Hematopoietic multipotent progenitor cell treated with erythropoietin and hydrocortisone succinate and interleukin-3 and kit ligand, for 15 days (in vitro differentiated cells): ENCODE measurements at regions not wholly inside any gene's neighbourhood (a gene's known extent, or its start where the extent isn't known, plus 50 kb on each side); places are given as distances from the start of the nearest gene placed in this dataset.
"Not testable (repeated sequence)": the region's sequence is repeated elsewhere in the genome, so short reads cannot be mapped to it uniquely, and the experiment has no call there.

Experiments used
- DNase-seq: peaks from one replicate; pipeline ENCODE4 v3.0.0-alpha.2; 2015; ENCODE audit warnings: low spot score

DNA sequence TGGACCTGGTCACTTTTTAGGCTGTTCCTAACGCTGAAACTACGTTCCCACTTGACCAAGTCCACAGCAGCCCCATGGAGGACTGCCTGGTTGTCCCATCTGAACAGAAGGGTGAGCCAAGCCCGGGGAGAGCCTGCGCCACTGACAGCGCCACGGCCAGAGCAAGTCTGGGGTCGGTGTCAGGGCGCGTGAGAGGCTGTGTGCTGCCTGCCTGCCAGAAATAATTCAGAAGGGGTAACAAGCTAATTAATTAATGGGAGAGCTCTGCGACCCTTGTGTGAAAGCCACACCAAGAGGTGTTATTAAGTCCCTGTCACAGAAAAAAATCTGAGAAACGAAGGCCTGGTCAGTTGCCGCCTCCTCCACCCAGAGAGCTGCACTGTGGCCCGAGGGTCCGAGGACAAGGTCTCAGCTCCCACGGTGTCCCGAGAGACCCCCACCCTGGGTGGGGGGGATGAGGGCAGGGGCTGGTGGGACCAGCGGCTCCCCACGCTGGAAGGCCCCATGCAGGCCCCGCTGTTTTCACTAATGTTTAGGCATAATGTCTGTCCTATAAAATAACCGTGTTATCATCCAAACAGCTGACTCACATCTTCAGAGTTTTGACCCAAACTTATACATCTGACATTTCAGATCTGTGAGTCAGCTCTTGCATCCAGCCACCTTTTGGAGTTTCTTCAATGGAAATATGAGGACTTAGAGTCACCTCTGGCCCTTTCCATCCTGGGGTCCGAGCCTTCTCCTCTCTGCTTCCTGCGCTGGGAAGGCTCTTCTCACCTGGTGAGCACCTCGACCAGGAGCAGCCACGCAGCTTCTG is 58.5 kb downstream of the DLL1 start:
- DNase-seq, result no peak

DNA sequence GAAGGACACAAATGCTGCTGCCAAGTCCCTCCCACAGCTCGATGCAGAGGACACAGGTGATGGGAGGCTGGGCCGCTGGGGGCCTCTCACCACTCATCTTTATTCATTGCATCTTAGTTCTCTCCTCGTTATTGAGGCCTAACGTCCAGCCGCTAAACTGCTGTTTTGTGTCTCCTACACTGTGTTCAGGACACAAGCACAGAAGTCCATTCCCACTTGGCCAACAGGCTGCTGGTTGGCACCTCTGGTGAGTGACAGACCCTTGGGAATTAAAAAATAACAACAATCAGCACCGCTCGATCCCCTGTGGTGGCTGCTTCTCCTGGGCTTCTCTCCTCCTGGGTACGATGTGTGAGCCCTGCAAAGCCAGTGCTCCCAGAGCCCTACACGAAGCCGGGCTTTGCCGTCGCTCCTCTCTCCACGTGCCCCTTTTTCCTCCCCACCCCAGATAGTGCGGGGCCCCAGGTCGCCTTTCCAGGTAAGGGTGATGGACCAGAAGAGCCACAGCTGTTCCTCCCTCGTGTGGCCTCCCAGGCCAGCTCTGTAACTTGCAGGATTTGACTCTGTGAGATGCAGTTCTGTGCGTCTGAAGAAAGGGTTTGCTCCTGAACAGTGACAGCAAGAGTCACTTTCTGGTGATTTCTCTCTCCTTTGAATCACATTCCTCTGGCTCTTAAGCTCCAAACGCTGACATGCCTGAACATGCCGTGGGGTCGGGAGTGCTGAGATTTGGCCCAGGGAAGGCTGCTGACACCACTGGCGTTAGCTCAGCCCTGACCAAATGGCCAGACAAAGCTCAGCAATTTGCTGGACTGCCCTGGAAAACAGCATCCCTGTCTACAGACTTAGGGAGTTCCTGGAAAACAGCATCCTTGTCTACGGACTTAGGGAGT is 59.3 kb downstream of the DLL1 start:
- no peak for DNase-seq

DNA sequence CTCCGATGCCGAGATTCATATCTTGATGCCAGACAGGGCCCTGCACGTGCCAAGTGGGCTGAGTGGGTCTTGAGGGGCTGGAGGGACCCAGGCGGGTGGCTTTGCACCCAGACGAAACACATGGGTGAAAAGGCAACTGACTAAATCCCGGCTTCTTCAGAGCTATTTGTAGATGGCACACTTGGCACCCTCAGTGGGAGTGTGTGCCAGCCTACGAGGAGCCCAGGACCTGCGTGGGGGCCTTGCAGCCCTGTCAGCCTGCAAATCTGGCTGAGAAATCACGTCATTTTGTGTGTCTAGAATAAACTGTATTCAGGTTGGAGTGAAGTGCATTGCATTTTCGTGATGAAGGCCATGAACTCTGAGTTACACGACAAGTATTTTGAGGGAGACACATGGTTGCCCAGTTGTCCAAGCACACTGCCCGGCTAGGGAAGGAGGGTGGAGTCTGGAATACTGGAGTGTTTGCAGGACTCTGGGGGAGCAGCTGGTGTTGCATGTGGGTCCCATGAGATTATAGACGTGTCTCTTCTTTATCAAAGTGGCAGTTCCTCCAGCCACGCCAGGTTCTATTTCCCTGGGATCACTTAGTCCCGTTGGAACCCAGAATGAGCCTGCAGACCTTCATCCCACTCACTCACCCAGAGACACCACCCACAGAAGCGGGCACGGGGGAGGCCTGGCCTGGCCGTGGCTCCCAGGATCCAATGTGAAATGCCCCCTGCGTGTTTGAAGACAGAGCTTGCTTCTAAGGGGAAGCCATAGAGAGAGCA is 60.2 kb downstream of the DLL1 start:
- DNase-seq, result no peak

DNA sequence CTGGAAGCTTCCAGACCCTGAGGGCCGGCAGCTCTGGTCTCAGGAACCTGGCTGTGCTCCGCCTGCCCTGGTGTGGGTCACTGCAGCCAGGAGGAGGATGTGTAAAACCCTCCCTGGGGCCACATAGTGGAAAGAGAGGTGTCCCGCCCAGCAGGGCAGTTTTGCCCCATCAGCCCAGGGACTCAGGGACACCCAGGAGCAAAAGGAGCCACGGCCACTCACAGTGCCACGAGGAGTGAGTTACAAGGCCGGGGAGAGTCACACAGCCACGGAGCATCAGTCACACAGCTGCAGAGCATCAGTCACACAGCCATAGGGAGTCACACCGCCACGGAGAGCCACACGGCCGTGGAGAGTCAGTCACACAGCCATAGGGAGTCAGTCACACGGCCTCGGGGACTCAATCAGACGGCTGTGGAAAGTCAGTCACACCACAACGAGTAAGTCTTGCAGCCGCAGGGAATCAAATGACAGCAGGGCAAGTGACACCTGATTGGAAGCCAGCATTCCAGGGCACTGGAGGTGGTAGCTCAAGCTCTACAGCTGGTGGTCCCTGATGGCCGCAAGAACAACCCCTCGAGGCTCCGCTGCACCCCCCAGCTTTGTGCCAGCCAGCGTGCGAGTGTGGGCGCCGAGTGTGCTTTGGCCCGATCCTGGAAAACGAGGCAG is 60.9 kb downstream of the DLL1 start:
- DNase-seq, result no peak

DNA sequence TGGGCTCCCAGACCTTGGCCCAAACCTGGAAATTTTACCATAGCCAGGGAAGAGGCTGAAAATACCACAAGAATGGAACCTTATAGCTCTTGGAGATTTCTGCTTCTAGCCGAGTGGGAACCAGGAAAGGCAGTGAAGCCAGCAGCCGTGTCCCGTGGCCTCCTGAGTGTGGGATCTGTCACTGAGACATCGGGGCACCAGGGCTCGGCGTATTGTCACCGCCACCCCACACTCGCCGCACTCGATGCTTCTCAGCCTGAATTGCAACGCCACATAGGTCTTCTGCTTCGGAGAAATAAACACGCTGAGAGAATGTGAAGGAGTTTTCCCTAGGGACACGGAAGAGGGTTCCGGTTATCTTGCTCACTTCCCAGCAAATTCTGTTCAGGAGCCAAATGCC is 61.5 kb downstream of the DLL1 start:
- no peak for DNase-seq

DNA sequence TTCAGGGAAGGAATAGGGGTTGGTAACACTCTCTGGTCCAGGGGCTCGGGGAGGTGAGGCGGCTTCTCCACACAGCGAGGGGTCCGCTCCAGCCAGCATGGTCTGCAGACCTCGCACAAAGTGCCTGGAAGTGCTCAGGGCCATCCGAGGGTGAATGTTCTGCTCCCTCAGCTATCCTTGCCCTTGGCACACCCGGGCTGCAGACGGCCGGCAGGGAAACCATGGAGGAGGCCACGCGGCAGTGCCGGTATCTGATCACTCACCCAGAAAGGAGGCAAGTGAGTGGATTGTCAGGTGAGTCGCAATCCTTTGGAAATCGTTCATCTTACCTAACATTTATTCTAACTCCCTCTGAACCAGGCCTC is 62.0 kb downstream of the DLL1 start:
- no peak for DNase-seq

DNA sequence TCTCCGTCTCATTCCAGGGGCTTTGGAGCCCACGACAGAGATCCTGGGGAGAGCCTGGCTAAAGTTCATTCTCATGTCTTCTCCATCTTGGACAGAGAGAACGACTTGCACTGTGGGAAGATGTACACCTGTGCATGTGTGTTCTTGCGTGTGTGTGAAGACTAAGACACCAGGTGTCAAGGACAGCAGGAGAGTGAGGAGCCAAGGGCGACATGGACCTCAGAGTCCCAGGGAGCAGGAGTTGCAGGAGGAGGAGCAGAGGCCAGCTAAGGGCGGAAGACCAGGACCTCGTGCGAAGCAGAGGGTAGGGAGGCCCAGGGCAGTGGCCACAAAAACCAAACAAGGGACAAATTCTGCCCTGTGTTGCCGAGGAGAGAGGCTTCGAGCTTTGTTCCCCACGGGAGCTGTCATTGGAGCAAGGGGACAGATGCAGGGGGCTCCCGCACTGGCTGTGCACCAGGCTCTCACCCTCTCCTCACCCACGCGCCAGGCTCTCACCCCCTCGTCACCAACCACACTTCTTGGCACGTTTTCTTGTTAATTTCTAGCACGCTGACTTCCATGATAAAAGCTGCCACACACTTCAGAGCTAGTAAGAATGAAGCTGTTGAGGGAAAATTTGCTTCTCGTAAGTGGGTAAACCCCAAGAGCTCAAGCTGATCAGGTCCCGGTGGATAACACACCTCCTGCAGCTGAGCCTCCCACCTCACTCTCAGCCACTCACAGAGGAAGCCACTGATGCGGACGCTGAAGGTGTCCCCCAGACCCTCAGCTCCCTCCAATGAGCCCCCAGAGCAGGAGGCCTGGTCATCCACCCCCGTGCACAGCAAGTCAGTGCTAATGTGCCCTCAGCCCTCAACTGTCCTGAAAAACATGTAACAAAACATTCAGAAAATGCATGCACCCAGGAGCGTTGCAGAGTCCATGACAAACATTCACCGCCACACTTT is 62.6 kb downstream of the DLL1 start:
- DNase-seq, result no peak

DNA sequence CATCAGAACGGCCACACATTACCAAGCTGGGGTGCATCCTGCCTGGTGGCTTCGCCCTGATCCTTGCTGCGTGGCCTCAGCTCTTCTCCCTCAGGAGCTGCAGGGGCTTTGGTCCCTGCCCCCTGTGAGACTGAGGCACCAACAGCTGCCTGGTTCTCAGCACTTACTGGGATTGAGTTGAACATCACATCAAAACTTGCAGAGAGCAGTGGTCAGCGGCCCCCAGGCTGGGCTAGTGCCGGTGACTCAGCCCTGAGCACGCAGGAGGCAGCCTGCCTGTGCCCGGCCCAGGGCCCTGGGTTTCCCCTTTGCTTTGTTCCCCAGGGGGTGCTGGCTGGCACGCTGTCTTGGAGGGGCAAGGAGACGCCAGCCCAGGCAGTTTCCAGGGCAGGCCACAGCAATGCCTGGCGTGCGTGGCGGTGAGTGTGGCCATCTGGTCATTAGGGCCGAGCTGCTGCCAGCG is 63.3 kb downstream of the DLL1 start:
- DNase-seq, result no peak

DNA sequence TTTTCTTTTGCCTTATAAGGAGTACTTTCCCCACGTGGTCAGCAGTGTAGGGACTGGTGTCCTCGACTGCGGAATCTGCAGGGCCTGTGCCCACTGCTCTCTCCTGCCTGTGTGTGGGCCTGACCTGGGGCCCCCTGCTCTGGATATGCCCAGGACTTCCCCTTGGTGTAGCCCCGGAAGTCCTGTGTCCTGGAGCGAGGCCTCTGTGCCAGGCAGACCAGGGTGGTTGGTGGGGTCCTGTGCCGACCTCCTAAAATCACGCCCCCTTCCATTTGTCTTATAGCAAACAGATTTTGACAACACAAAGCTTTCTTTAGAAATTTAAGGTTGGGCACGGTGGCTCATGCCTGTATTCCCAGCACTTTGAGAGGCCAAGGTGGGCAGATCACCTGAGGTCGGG is 64.2 kb downstream of the DLL1 start:
- DNase-seq, result no peak

DNA sequence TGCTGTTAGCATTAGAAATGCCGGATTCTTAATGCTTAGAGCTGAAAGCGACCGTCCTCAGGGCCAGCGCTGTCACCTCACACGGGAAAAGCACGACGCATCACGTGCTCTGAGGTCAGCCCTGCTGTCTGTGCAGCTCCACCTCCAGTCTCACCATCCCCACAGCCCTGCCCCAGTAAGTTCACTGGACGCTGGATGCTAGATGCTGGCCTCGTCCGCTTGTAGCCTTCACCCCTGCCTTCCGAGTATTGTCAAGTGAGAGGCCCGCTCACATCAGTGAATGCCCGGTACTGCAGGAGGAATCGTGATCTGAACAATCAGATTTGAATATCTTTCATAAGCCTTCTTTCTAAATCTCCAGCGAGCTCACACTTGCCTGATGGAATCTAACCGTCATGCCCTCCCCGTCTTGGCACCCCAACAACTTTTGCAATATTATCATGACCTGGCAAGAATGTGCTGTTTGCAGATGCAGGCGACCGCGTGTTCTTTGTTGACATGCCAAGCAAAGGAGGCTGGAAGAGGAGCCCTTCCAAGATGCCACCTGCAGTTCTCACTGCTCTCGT is 64.9 kb downstream of the DLL1 start:
- no peak for DNase-seq

DNA sequence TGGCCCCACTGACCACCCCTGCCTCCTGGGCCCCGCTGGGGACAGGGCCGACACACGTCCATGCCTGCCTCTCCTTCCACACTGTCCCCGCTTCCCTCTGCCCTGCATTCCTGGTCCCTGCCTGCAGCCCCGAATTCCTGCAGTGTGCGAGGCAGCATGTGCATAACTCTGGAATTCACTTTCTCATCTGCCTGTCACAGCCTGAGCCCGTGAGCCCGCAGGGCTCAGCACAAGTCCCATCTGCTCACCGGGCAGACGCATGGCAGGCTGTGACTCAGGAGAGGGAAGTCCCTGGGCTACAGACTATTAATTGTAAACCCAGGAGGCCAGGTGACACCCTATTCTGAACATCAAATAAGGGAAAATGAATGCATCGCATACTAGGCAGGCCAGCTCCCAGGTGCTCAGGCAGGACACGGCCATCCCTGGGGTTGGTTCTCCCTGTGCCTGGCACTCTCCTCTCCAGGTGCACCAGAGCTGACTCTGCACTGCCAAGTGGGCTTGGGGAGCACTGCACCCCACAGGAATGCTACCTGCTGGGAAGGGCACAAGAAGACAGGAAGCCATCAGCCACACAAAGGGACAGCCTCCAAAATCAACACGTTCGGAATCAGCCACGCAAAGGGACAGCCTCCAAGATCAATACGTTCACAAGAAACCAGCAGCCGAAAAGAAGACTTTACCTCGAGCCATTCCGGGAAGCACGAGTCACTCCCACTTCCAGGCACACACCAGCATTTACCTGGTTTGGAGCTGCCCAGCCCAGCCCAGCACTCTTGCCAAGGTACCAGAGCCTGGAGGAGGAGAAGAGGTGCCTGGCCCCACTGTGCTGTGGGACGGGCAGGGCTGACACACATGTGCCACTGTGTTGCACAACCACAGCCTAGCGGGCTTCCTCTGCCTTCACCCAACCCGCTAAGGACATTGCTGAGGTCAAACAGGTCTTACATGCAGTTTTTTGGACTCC is 65.9 kb downstream of the DLL1 start:
- no peak for DNase-seq

DNA sequence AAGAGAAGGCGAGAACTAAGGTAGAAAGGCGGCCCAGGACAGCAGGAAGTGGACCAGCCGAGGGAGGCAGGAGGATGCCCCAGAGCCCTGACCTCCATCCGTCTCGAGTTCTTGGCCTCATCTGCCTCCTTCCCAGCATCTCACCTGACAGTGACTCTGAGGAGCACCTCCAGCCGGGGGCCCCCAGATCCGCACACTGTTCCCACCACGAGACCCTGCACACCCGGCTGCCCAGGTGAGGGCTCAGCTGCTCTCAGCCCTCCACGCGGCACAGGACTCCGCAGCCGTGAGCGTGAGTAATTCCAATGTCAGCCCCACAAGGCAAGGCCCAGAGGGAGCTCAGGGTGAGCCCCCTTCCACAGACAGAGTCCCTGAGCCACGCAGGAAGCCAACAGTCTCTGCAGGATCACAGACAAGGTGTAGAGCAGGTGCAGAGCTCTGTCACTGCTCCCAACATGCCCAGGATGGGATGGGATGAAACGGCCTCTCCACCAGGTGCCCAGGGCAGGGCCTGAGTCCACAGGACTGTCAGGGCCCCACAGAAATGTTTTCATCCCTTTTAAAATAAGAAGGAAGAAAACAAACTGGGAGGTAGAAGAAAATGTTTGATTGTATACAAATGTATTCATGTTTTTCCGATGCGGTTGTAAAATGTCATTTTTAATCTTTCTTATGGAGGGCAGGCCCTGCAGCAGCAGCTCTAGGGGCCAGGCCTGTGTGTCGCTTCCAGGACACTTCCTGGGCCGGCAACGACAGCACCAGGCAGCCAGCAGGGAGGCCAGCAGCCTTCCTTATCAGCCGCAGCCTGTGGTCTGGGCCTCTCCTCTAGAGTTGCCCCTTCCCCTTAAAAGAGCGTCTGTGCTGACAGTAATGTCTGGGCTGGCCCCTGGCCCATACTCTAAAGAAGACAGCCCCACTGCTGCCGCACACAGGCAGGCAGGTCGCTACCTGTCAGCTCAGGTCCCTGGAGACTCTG is 66.9 kb downstream of the DLL1 start:
- no peak for DNase-seq

DNA sequence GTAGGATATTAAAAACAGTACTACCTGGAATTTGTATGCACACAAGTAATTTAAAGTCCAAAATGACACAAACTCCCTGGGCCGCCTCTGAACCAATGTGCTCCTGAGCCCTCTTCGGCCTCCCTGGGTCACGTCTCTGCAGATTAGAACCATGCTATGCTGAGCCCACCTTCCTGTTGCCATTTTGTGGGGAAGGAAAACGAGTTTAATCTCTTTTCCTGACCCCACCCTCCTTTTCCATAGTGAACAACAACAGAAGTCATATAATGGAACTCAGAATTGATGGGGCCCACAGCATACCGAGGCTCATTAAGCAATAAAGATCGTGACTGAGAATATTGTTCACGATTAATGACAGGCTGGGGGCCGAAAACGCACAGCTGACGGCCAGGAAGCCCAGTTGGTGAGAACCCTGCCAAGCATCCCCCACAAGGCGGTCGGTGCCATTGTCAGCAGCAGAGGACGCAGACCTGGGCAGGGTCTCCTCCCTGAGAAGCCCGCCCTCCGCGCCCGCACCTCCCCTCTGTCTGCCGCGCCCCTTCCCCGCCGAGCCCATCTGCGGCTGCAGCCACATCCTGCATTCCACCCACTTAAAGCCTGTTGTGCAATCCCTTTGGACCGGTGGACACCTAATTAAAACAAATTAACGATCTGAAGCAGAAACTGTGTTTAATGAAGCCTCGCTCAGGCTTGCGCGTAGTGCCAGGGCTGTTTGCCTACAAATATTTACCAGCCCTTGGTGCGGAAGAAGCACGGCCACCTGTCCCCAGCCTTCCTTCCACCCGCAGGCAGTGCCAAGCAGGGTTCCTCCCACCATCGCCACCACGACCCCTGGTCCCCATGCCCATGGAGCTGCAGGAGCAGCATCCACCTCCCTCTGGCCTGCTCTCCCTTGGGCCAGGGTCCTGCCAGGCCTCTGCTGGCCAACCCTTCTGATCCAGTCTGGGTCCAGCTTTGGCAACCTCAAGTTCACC is 68.1 kb downstream of the DLL1 start:
- no peak for DNase-seq

DNA sequence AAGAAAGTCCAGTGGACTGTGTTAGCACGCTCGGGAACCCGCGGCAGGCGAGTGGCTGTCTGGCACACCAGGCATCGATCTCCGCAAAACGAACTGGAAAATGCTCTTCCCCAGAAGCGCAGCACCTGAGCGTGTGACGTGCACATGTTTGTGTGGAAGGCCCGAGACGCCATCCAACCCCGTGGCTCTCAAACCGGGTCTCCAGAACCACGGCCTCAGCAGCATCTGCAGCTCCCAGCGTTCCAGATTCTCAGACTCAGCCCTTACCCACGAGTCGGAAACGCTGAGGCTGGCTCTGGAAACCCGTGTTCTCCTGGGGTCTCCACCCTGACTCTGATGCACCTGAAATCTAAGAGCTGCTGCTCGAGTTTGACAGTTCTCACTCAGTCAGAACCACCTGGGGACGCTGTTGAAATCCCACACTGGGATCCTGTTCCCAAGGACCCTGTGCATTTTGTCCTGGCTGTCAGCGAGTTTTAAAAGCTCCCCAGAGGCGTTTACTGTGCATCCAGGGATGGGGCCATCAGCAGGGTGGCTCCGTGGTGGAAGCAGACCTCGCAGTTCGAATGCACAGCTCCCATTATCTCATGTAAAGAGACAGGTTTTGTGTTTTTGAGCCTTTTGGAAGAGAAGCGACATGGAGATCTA is 69.0 kb downstream of the DLL1 start:
- no peak for DNase-seq

DNA sequence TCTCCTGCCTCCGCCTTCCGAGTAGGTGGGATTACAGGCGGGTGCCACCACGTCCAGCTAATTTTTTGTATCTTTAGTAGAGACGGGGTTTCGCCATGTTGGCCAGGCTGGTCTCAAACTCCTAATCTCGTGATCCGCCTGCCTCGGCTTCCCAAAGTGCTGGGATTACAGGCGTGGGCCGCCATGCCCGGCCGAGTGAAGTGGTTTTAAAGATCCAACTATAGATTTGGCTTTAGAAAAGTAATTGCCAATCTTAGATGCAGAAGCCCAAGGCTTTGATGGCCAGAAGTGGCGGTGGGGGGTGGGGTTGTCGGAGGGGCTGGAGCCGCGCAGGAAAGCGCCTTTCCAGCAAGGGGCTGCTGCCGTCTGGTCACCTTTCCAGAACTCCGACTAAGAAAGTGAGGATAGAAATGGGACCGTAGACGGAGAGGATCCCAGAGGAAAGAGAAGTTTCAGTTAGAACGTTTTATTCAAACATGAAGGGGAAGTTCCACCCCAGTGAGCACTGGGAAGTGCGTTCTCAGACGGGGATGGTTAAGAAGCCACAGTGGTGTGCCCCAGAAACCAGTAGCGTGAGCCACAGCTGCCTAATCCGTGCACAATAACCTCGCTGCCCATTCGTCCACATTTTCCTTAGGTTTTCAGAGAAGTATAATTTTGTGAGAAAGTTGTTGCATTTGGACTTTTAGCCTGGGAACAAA is 69.7 kb downstream of the DLL1 start:
- DNase-seq, result no peak

DNA sequence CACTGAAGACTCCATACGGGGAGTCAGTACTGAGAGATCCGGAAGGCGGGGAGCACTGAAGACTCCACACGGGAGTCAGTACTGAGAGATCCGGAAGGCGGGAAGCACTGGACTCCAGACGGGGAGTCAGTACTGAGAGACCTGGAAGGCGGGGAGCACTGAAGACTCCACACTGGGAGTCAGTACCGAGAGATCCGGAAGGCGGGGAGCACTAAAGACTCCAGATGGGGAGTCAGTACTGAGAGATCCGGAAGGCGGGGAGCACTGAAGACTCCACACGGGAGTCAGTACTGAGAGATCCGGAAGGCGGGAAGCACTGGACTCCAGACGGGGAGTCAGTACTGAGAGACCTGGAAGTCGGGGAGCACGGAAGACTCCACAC is 77.2 kb downstream of the DLL1 start:
- DNase-seq, result not testable (repeated sequence)
